NCI-H1694 (cell line): ENCODE measurements at regions not wholly inside any gene's neighbourhood (a gene's known extent, or its start where the extent isn't known, plus 50 kb on each side); places are given as distances from the start of the nearest gene placed in this dataset.
A peak's percentile ranks its signal among the peaks of the same experiment; 100 is the strongest.
"Not testable (repeated sequence)": the region's sequence is repeated elsewhere in the genome, so short reads cannot be mapped to it uniquely, and the experiment has no call there.

Source experiments
- DNase-seq: peaks from one replicate; lab custom pipeline; 2025; lab: John Stamatoyannopoulos, UW

DNA sequence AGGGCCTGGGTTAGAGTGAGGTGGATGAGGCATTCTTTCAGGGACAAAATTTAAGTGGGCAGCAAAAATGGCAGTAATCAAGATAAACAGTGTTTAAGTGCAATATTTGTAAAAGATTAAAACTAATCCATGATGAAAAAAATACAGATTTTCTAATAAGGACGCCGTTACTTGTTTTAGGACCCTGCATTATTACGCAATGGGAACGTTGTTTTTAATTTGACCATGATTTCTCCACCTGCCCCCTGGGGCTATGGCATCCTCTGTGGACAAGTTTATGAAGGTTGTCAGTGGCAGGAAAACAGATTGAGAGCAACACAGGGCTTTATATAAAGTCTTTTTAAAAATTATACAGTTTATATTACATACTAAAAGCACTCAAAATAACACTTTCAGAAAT, 380.6 kb upstream of the PHF14 start:
- no peak for DNase-seq

DNA sequence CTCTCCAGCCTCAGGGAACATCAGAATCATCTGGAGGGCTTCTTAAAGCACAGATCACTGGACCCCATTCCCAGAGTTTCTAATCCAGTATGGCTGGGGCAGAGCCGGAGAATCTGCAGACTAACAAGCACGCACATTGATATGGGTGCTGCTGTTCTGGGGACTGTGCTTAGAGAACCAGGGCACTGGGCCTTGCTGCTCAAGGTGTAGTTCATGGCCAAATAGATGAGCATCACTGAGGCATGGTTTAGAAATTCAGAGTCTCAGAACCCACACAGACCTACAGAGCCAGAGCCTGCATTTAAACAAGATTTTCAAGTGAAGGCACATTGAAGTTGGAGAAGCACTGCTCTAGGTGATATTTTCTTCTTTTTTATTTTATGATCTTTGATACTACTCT, 376.8 kb upstream of the PHF14 start:
- DNase-seq, result no peak

DNA sequence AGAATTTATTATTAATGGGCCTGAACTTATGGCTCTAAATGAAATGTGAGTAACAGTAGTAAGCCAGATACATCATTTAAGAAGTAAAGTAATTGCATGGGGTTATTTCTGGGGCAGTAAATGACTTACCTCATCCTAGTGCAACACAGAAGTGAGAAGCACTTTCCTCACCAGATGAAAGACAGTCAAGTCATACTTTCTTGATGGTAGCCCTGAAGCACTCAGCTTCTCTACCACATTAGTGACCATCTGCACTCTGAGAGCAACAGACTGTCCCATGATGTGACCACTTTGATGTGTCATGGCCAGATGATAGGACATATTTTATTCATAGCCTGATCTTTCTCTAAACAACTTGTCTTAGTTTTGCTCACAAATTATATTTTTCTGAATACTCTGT, 369.5 kb upstream of the PHF14 start:
- DNase-seq, result no peak

GRCh38 chr7:10612950-10613349, 360.7 kb upstream of the PHF14 start:
- no peak for DNase-seq

GRCh38 chr7:10618953-10619352, 354.7 kb upstream of the PHF14 start:
- no peak for DNase-seq

GRCh38 chr7:10632712-10633111, 341.0 kb upstream of the PHF14 start:
- DNase-seq, result no peak

GRCh38 chr7:10634239-10634638, 339.4 kb upstream of the PHF14 start:
- DNase-seq, result no peak

DNA sequence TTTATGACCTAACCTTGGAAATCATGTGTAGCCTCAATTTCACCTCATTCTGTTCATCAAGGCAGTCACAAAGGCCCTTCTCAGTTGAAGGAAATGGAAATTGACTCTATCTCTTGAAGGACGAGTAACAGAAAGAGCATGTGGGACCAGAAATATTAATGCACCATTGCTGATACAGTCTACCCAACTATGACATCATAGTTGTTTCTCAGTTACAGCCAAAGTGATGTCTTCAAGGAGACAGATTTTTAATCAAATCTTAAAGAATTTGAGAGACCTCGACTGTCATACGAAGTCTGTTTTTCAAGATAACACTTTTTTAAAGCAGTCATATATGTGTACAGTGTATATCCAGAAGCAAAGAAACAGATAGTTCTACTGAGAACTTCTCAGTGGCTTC, 335.7 kb upstream of the PHF14 start:
- no peak for DNase-seq

- no peak for DNase-seq
These were observed 330.1 kb upstream of the PHF14 start for GRCh38 chr7:10643545-10643944.

- no peak for DNase-seq
These were observed 328.8 kb upstream of the PHF14 start for GRCh38 chr7:10644849-10645248.

DNA sequence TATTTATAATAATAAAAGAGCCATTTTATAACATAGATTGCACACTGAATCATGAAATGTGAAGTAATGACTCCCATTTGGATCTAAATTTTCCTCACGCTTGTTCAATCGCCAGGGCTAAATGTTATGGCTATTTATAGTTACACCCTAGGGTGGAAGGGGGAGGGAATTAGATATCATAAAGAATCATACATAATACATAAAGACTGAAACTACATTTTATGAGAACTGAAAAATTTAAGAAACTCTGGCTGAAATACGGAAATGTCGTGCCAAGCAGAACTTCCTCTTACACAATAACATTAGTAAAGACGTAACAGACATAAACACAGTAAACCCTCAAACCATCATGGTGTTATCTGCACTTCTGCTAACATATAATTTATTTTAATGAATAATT, 327.5 kb upstream of the PHF14 start:
- no peak for DNase-seq

GRCh38 chr7:10648289-10648688, 325.4 kb upstream of the PHF14 start:
- DNase-seq, result no peak

GRCh38 chr7:10649120-10649519, 324.6 kb upstream of the PHF14 start:
- DNase-seq, result not testable (repeated sequence)

DNA sequence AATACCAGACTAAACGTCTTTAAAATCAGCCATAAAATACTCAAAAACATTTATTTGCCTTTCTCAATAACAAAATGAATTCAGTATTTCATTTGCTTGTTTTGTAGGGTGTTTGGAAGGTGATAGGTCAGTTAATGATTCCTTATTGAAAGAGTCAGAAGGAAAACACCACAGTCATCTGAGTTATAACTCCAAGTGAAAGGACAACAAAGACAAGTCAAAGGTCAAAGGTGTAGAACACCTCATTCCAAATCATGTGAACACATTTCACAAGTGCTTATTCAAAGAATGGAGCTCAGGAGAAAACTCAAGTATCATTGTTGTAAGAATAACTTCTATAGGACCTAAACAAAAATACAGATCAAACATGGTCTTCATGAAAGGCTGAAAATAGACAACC, 318.6 kb upstream of the PHF14 start:
- no peak for DNase-seq

- no peak for DNase-seq
These were observed 316.5 kb upstream of the PHF14 start for GRCh38 chr7:10657201-10657600.

DNA sequence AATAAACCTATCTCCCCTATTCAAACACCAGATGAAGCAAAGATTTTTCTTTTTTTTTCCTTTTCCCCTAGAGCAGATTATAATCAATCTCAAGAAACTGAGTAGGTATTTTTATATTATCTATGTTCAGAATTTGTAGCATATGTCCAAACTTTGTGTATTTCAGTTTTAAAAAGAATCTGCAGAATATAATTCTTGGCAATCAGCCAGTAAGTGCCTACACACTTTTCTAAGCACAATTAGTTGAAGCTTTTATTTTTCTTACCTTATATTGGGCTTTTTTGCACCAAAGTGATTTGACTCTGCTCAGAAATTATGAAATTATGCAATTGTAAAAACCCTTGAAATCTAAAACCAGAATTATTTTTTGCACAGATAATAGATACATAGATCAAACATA, 315.8 kb upstream of the PHF14 start:
- no peak for DNase-seq

DNA sequence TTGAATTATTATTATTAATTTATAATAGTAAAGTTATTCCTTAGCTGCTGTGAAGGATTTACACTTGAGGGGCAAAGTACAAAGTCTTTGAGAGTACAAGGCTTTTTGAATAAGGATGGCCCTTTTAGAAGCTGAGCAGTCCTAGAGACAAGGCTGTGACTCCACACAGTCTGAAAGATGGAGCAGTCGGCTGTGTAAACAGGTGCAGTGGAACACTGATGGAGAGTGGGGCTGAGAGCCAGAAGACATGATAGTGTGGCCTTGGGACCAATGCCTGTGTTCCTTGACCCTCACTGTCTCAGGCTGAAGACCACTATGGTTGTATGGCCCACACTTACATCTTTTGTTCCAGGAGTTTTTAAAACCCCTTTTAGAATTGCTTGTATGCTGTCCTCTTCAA, 311.2 kb upstream of the PHF14 start:
- no peak for DNase-seq

DNA sequence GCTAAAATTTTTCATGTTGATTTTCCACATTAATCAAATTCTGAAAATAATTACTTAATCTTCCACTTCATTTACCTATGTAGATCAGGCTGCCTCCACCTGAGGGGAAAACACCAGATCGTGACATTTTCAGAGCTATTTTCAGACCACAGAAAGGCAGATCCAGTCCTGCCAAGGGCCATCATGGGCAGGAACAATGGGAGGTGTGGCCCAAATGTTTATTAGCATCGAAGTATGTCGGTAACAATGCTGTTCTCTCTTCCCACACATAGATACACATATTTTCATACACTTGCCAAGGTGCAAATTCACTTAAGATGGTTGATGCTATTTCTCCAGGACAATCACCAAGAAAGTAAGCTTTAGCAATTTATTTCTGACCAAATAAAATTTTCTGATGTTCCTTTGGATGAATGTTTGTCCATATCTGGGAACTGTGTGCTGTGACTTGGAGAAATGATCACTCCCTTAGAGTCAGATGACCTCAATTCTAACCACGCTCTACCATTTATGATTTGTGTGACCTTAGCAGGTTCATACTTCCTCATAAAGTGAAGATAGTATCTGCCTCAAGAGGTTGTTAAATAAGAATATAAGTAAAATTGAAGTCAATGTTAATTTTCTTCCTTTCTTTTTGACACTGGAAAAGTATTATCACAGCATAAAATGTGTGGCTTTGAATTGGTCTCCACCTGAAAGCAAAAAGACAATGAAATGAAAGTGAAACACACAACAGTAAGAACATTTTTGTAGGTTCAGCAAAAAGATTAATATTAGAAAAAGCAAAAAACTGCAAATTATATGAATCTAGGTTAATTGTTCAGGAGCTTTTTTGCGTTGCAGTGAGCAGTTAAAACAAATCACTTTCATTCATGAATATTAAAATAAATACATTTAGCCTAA, 310.4 kb upstream of the PHF14 start:
- DNase-seq, result no peak

DNA sequence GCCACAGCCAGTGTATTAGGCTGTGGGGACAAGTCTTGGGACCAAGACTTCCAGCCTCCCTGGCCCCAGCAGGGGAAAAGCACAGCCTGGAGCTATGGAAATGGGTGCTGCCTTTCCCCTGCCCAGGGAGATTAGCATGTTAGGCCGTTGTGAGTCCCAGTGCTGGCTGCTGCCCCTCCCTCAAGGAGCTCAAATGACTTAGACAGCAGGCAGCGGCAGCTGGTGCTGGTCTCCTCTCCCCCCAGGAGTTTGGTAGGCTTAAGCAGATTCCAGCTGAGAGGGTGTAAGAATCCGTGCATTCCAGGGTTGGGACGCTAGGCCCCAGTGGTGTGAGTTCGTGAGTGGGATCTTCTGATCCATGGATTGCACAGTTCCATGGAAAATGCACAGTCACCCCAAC, 301.5 kb upstream of the PHF14 start:
- no peak for DNase-seq

DNA sequence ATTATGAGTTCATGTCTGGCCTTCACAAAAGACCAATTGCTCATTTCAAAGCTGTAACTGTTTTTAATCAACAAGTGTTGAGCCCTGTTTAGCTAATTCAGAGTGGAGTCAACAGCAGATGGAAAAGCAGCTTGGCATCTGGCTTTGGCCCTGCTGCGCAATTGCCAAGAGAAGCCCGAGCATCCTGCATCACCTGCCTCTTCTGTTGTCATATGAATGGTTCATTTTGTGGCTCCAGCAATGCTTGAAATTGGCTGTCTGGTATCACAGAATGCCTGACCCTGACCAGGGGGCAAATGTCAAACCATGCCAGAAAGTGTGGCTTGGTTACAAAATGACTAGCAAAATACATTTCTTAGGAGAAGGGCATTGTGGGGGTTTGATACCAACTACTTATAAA, 296.5 kb upstream of the PHF14 start:
- peak; percentile 91 for DNase-seq

DNA sequence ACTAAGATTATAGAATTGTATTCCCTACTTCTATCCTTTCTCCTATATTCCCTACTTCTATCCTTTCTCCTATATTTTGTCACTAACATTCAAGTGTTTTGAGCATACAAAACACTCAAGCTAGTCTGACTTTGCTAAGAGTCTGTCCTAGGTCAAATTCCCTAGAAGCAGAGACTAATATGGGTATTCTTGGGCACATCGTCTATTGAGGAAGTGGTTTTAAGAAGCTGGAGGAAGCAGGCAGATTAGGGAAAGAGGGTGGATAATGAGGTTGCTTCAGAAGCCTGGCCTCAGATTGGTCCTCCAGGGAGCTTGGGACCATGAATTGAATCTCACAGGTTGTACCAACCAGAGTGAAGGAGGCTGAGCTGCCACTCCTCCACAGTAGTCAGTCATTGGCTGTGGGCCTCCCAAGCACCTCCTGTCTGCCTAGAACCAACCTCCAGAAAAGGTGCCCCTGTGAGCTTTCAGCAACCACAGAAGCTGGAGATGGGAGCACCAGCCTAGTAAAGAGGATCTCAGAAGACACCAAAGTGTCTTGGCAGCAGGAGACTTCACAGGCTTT, 295.9 kb upstream of the PHF14 start:
- no peak for DNase-seq

- no peak for DNase-seq
These were observed 289.1 kb upstream of the PHF14 start for GRCh38 chr7:10684606-10685005.

- DNase-seq, result no peak
These were observed 288.6 kb upstream of the PHF14 start for GRCh38 chr7:10685040-10685439.

- DNase-seq, result no peak
These were observed 285.1 kb upstream of the PHF14 start for GRCh38 chr7:10688544-10688943.
